Astrocyte (in vitro differentiated cells and primary cell): ENCODE measurements at regions not wholly inside any gene's neighbourhood (a gene's known extent, or its start where the extent isn't known, plus 50 kb on each side); places are given as distances from the start of the nearest gene placed in this dataset.
A peak's percentile ranks its signal among the peaks of the same experiment; 100 is the strongest.

ENCODE experiments used
- DNase-seq: peaks from one replicate; pipeline ENCODE4 v3.0.0-alpha.2; 2010; ENCODE audit warnings: low read depth
- FAIRE-seq: peaks from 2 replicates; lab custom pipeline; 2011; peaks lifted over from hg19 to GRCh38; lab: Jason Lieb, UNC
- H2AFZ ChIP-seq: 2 replicates; pipeline ENCODE4 v1.6.0; 2012; ENCODE audit warnings: low read depth, low read length, inconsistent platforms
- H3K27ac ChIP-seq: 2 replicates; pipeline ENCODE4 v1.5.1; 2011; ENCODE audit warnings: low read depth, low read length, inconsistent platforms
- H3K27me3 ChIP-seq: 2 replicates; pipeline ENCODE4 v1.6.0; 2011; ENCODE audit warnings: low read length, inconsistent platforms; ENCODE audit not compliant: insufficient read depth
- H3K36me3 ChIP-seq: 2 replicates; pipeline ENCODE4 v1.5.1; 2011; ENCODE audit warnings: low read length, inconsistent platforms; ENCODE audit not compliant: insufficient read depth
- H3K4me1 ChIP-seq: 2 replicates; pipeline ENCODE4 v1.5.1; 2011; ENCODE audit warnings: low read length, inconsistent platforms; ENCODE audit not compliant: insufficient read depth
- H3K4me2 ChIP-seq: 2 replicates; pipeline ENCODE4 v1.6.0; 2012; ENCODE audit warnings: low read length, inconsistent platforms
- H3K4me3 ChIP-seq: 2 replicates; pipeline ENCODE4 v1.5.1; 2011; ENCODE audit warnings: low read depth, mild to moderate bottlenecking, low read length, inconsistent platforms; ENCODE audit not compliant: insufficient read depth
- H3K79me2 ChIP-seq: 2 replicates; pipeline ENCODE4 v1.6.0; 2012; ENCODE audit warnings: mild to moderate bottlenecking, low read length, inconsistent platforms; ENCODE audit not compliant: insufficient read depth
- H3K9ac ChIP-seq: 2 replicates; pipeline ENCODE4 v1.6.0; 2012; ENCODE audit warnings: mild to moderate bottlenecking, low read length, inconsistent platforms
- H3K9me3 ChIP-seq: 2 replicates; pipeline ENCODE4 v1.5.1; 2012; ENCODE audit warnings: low read depth, mild to moderate bottlenecking, low read length, inconsistent platforms; ENCODE audit not compliant: insufficient read depth
- H4K20me1 ChIP-seq: 2 replicates; pipeline ENCODE4 v1.6.0; 2012; ENCODE audit warnings: low read length, inconsistent platforms; ENCODE audit not compliant: insufficient read depth
- H3K27ac Mint-ChIP-seq: one replicate; pipeline ENCODE4 v1.8.0; 2021; ENCODE audit warnings: mild to moderate bottlenecking, mixed read lengths; ENCODE audit not compliant: unreplicated experiment
- H3K27me3 Mint-ChIP-seq: one replicate; pipeline ENCODE4 v1.8.0; 2021; ENCODE audit warnings: low read depth, mixed read lengths; ENCODE audit not compliant: unreplicated experiment
- H3K36me3 Mint-ChIP-seq: one replicate; pipeline ENCODE4 v1.8.0; 2021; ENCODE audit warnings: low read depth, mixed read lengths; ENCODE audit not compliant: unreplicated experiment
- H3K4me1 Mint-ChIP-seq: one replicate; pipeline ENCODE4 v1.8.0; 2021; ENCODE audit warnings: low read depth, mixed read lengths; ENCODE audit not compliant: unreplicated experiment
- H3K4me3 Mint-ChIP-seq: one replicate; pipeline ENCODE4 v1.8.0; 2021; ENCODE audit warnings: mild to moderate bottlenecking, moderate library complexity, mixed read lengths; ENCODE audit not compliant: unreplicated experiment
- H3K9me3 Mint-ChIP-seq: one replicate; pipeline ENCODE4 v1.8.0; 2021; ENCODE audit warnings: mild to moderate bottlenecking, mixed read lengths; ENCODE audit not compliant: unreplicated experiment
- CTCF ChIP-seq: IDR thresholded peaks from 2 replicates; pipeline ENCODE4 v1.5.1; 2011; ENCODE audit warnings: low read depth, mild to moderate bottlenecking, inconsistent platforms, low read length, moderate library complexity; ENCODE audit not compliant: insufficient read depth
- EZH2 ChIP-seq: IDR thresholded peaks from 2 replicates; pipeline ENCODE4 v1.6.1; 2012; ENCODE audit warnings: mild to moderate bottlenecking, low read length, inconsistent platforms; ENCODE audit not compliant: insufficient read depth

- Mint-ChIP-seq H3K27me3 (no peaks in the 10 kb centered on the region), H3K36me3 (no peaks in the 10 kb centered on the region), H3K4me3 (no peak overlapping the region), H3K27ac (no peak overlapping the region), H3K9me3 (peaks cover 3% of the 10 kb centered on the region), H3K4me1 (peaks cover 20% of the 10 kb centered on the region)
- peaks cover 13% of the 10 kb centered on the region for H3K4me1 ChIP-seq
- no peaks in the 10 kb centered on the region for H4K20me1 ChIP-seq
- no peak overlapping the region for H3K27ac ChIP-seq
- FAIRE-seq (no peak), DNase-seq (no peak)
- no peak overlapping the region for H3K4me3 ChIP-seq
- no peaks in the 10 kb centered on the region for H3K36me3 ChIP-seq
- H3K79me2 ChIP-seq, result no peaks in the 10 kb centered on the region
- no peak overlapping the region for H3K9ac ChIP-seq
- no peaks in the 10 kb centered on the region for H3K27me3 ChIP-seq
- H3K9me3 ChIP-seq, result no peaks in the 10 kb centered on the region
- TF ChIP-seq EZH2 (no peak), CTCF (no peak)
- no peak overlapping the region for H3K4me2 ChIP-seq
- no peak overlapping the region for H2AFZ ChIP-seq
These were observed 77.2 kb upstream of the SIPA1L2 start for GRCh38 chr1:232707142-232707541.

DNA sequence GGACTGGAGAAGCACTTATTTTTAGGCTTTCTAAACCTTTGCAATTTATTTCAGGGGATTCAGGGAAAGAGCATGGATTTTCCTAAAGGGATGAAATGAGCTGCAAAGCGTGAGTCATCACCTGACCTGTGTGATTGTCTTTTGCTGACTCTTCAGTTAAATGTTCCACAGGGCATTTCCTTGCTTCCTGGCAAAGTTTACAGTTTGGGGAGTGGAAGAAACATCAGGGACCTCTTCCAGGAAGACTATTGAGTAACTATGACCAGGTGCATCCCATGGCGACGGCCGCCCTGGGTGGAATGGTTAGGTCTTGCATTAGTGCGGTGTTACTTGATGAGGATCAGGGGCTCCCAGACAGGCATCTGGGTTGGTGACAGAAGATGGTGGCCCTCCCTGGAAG, 79.5 kb upstream of the SIPA1L2 start:
- no peaks in the 10 kb centered on the region for H3K79me2 ChIP-seq
- DNase-seq (peak; percentile 57), FAIRE-seq (no peak)
- H3K27me3 ChIP-seq, result no peaks in the 10 kb centered on the region
- TF ChIP-seq CTCF (no peak), EZH2 (no peak)
- peaks cover 16% of the 10 kb centered on the region for H3K4me1 Mint-ChIP-seq
- H3K4me3 ChIP-seq, result no peak overlapping the region
- H3K36me3 Mint-ChIP-seq, result no peaks in the 10 kb centered on the region
- no peak overlapping the region for H3K27ac ChIP-seq
- H3K4me3 Mint-ChIP-seq, result no peak overlapping the region
- no peaks in the 10 kb centered on the region for H3K36me3 ChIP-seq
- no peak overlapping the region for H3K27ac Mint-ChIP-seq
- H4K20me1 ChIP-seq, result no peaks in the 10 kb centered on the region
- no peaks in the 10 kb centered on the region for H3K27me3 Mint-ChIP-seq
- no peaks in the 10 kb centered on the region for H3K9me3 Mint-ChIP-seq
- H3K9me3 ChIP-seq, result no peaks in the 10 kb centered on the region
- peaks cover 9% of the 10 kb centered on the region for H3K4me1 ChIP-seq
- H2AFZ ChIP-seq, result no peak overlapping the region
- no peak overlapping the region for H3K4me2 ChIP-seq
- H3K9ac ChIP-seq, result no peak overlapping the region

DNA sequence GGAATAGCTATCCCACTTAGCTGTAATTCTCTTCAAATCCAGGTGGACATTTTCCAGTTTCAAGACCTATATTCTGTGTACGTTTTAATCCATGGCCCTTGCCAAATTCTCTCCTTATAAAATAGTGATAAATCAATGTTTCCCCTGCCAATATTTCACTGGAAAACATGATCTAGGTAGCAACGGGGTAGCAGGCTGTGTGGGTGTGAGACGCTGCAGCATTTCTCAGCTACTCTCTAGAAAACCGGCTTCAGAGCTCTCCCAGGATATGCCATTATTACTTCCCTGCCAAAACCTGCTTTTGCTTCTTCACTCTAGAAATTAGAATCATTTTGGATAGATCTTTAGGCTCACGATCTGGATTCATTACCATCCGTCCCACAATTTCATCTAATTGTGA, 82.1 kb upstream of the SIPA1L2 start:
- H3K79me2 ChIP-seq, result no peaks in the 10 kb centered on the region
- Mint-ChIP-seq H3K27me3 (no peaks in the 10 kb centered on the region), H3K4me3 (no peak overlapping the region), H3K36me3 (no peaks in the 10 kb centered on the region), H3K27ac (no peak overlapping the region), H3K9me3 (no peaks in the 10 kb centered on the region), H3K4me1 (peaks cover 4% of the 10 kb centered on the region)
- H3K36me3 ChIP-seq, result no peaks in the 10 kb centered on the region
- DNase-seq, result no peak
- no peak overlapping the region for H3K4me2 ChIP-seq
- no peaks in the 10 kb centered on the region for H3K4me1 ChIP-seq
- TF ChIP-seq CTCF (no peak), EZH2 (no peak)
- H3K4me3 ChIP-seq, result no peak overlapping the region
- H2AFZ ChIP-seq, result no peak overlapping the region
- no peaks in the 10 kb centered on the region for H3K27me3 ChIP-seq
- H3K27ac ChIP-seq, result no peak overlapping the region
- no peaks in the 10 kb centered on the region for H4K20me1 ChIP-seq
- H3K9me3 ChIP-seq, result no peaks in the 10 kb centered on the region
- no peak overlapping the region for H3K9ac ChIP-seq
- FAIRE-seq, result no peak
